ENCODE measurements at regions not wholly inside any gene's neighbourhood (a gene's known extent, or its start where the extent isn't known, plus 50 kb on each side); places are given as distances from the start of the nearest gene placed in this dataset.

GRCh38 chr3:30354972-30355371 lies 251.4 kb upstream of the TGFBR2 start:
- DNase-seq (ENCODE audit: low read depth in 2 of 2): no peak

DNA sequence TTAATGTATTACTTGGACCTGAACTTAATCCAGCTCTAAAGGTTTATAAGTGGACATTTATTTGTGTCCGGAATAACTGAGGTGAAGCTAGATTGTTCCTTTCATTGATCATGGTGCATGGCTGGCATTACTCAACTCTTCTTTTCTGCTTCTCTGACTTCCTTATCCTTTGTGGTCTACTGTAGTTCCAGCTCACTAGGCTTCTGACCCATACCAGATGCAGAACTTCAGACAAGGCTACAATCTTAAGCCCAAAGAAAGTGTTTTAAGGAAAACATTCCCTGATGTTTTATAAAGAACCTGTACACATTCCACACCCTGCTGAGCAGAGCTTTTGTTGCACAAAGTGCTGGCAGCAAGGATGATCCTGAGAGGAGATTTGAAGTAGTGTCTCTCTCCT lies 250.8 kb upstream of the TGFBR2 start:
- no peak for DNase-seq (ENCODE audit: low read depth in 2 of 2)

DNA sequence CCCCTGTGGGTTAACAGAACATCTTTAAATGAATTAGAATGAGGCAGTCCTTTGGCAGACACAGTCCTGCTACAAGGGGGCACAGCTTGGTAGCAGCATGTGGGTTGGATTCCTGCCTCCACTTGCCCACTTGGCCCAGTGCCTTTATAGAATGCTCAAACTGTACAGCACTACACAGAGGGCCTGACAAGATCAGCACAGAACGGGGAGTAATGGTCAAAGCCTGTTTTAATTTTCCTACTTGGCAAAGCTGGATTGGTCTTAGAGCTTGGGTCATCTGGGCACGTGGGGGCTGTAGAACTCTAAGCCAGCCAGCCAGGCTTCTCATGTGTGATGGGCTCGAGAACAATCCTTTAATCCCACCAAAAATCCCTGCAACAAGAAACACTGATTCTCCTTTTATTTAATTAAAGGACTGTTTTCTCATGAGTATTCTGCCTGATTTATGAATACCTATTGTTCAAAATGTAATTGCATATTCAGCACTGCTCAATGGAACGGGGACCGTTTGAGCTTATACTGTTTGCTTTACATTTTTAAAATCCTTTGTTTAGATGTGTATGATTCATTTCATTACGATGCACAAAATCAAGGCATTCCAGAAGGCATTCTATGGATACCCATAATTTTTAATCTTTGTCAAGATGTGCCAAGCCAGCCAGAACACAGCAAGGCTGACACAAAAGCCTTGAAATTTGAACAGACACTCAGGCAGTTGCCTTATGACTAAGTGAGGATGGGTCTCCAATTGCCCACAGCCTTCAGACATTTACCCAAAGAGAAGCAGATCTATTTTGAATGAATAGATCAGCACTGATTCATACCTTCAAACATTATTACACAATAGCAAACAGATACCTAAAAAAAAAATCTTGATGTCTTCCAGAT lies 249.3 kb upstream of the TGFBR2 start:
- DNase-seq (ENCODE audit: low read depth in 2 of 2): no peak

DNA sequence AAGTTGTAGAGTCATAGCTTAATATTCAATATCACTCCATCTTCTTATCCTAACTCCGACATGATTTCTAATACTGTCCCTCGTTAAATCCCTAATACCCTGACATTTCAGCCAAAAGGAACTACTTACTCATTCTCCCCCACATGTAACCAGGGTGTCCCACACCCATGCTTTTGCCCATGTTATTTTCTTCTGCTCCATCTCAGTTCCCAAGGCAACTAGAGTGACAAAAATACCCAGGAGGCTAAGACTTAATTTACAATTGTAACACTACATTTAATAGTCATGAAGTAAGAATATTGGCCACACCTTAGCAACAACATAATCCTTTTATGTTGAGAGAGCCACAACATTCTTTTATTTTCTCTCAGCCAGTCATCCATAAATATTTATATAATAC lies 248.5 kb upstream of the TGFBR2 start:
- no peak for DNase-seq (ENCODE audit: low read depth in 2 of 2)

GRCh38 chr3:30358871-30359270 lies 247.5 kb upstream of the TGFBR2 start:
- no peak for DNase-seq (ENCODE audit: low read depth in 2 of 2)

DNA sequence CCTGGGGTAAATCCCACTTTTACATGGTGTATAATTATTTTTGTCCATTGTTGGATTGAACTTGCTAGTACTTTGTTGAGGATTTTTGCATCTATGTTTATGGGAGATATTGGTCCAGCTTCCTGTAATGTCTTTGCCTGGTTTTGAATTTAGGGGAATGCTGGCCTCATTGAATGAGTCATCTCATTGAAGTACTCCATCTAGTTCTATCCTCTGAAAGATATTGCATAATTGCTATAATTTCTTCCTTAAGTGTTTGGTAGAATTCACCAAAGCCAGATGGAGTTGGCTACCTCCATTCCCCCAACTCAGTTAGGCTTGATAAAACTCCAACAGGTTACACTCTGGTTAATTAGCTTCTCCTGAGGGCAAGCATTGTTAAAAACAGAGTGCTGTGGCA lies 237.4 kb upstream of the TGFBR2 start:
- DNase-seq (ENCODE audit: low read depth in 2 of 2): no peak

DNA sequence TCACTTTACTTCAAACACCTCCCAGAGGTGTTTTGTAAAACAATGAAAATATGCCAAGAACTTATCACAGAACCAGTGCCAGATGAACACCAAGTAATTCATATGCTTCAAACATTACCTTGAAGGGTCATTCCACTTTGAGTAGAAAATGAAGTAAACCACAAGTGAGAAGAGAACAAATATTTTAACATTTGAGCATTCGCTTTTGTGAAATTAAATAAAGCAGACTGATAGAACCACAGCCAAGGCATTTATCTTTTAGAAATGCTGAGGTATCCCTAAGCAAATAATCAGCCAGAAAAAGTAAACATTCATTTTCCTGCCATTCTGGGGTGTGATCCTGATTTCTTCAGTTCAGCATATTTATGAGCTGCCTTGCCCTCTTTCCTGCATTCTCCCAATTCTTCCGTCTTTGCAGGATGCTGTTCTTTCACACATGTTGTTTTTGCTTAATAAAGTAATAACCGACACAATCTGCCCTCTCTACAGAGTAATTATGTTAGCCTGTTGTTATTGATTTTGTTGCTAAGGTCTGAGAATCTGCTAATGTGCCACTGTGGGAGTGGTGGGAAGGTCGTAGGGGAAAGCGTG lies 235.6 kb upstream of the TGFBR2 start:
- DNase-seq (ENCODE audit: low read depth in 2 of 2): no peak

- no peak for DNase-seq (ENCODE audit: low read depth in 2 of 2)
Measured at GRCh38 chr3:30372837-30373236, 233.6 kb upstream of the TGFBR2 start.

DNA sequence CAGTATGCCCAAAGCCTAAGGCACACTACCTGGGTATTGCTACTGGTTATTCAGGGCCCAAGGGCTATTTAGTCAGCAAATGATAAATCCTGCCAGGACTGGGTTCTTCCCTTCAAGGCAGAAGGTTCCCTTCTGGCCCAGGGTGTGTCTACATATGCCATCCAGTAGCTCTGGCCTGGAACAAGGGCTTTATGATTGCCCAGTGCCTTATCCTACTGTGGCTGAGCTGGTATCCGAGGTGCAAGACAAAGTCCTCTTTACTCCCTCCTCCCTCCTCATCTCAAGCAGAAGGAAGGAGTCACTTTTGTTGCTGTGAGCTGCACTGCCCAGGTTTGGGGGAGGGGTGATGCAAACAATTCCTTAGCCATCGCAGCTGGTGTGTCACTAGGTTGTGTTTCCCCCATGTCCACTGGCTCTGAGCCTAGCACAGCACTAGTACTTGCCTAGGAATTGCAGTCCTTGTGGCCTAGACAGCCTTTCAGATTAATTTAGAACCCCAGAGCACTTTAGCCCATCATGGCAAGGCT lies 221.8 kb upstream of the TGFBR2 start:
- no peak for DNase-seq (ENCODE audit: low read depth in 2 of 2)

DNA sequence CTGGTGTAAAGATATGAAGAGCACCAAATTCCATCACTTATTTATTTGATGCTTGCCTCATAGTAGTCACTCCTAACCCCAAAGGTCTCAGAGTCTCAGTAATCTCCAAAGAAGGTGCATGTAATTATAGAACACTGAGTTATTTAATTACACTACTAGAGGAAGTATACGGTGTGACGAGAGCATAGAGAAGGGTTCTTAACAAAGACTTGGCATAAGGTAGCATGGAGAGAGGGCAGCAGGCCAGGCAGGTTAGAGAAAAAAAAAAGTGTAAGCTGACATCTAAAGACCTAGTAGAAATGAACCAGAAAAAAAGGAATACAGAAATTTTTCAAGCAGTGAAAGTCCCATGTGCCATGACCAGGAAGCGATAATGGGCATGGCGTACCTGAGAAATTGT lies 213.3 kb upstream of the TGFBR2 start:
- DNase-seq (ENCODE audit: low read depth in 2 of 2): no peak

GRCh38 chr3:30397030-30397429 lies 209.4 kb upstream of the TGFBR2 start:
- no peak for DNase-seq (ENCODE audit: low read depth in 2 of 2)

- no peak for DNase-seq (ENCODE audit: low read depth in 2 of 2)
Measured at GRCh38 chr3:30399394-30400181, 206.8 kb upstream of the TGFBR2 start.

DNA sequence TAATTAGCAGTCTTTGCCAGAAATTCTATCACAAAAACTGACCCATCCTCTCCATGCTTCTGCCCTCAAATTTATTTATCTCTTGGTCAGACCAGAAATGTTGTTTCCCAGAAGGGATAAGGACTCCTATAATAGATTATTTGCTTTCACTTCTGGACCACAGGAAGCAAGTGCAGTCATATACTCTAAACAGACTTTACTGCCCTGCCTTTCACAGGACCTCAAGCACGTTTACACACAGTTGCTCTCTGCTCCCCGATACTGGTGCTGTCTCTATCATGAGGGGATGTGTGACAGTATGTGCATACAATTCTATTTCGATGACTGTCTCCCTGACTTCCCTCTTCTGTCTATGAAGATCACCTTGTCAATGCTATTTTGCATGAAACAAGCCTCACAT lies 205.5 kb upstream of the TGFBR2 start:
- no peak for DNase-seq (ENCODE audit: low read depth in 2 of 2)

DNA sequence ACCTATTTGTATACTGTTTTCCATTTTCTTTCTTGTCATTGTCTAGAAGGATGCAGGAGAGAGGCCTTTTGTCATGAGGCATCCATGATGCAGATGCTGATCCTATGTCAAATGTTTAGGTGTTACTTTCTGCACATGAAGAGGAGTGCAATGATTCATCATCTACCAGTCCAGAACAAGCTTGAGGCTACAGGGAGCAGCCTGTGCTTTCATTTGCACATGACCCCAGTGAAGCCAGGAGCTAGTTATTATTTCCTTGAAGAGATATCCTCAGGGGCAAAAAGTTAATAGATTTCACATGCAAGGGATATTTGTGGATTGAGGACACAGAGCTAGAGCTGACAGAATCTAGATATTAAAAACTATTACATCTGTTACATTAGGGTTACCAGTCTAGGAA lies 204.4 kb upstream of the TGFBR2 start:
- no peak for DNase-seq (ENCODE audit: low read depth in 2 of 2)

- no peak for DNase-seq (ENCODE audit: low read depth in 2 of 2)
Measured at GRCh38 chr3:30407651-30408050, 198.8 kb upstream of the TGFBR2 start.

GRCh38 chr3:30408105-30408557 lies 198.3 kb upstream of the TGFBR2 start:
- no peak for DNase-seq (ENCODE audit: low read depth in 2 of 2)

GRCh38 chr3:30418443-30418842 lies 188.0 kb upstream of the TGFBR2 start:
- no peak for DNase-seq (ENCODE audit: low read depth in 2 of 2)

DNA sequence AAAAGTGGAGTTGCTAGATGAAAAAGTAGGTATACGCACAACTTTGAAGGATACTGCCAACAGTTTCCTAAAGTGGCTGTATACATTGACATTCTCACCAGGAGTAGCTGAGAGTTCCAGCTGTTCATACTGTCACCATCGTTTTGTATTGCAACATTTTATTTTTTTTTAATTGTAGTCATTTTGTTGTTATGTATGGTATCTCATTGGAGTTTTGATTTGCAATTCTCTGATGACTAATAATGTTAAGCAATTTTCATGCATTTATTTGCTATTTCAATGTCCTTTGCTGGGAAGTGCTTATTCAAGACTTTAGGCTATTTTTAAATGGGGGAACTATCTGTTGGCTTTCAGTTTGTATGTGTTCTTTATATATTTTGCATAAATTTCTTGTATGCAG lies 185.1 kb upstream of the TGFBR2 start:
- no peak for DNase-seq (ENCODE audit: low read depth in 2 of 2)

DNA sequence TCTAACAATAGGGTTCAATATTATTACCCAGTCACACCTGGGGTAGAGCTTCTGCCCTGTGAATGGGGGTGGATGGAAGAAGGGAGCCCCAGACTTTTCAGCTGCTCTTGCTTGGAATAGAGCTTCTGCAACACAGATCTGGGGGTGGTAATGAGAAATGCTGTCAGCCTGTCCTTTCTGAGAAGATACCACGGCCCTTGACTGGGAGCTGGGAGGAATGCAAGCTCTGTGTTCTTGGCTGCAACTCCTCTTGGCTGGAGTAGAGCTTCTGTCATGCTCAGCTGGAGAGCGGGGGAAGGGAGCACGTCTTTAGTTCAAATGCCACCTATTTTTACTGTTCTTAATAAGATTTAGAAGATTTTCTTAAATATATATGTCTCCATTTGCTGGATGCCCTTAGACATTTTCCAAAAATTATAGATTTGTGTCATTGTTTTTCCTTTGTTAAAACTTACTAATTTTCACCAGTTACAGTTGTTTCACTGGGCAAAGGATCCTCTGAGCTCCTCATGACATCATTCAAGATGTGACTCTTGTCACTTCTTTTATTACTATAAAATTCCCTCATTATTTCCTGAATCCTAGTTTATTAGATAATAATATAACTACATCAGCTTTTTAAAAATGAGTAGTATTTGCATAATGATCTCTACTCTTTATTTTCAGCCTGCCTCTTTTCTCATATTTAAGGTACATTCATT lies 180.0 kb upstream of the TGFBR2 start:
- DNase-seq (ENCODE audit: low read depth in 2 of 2): no peak

DNA sequence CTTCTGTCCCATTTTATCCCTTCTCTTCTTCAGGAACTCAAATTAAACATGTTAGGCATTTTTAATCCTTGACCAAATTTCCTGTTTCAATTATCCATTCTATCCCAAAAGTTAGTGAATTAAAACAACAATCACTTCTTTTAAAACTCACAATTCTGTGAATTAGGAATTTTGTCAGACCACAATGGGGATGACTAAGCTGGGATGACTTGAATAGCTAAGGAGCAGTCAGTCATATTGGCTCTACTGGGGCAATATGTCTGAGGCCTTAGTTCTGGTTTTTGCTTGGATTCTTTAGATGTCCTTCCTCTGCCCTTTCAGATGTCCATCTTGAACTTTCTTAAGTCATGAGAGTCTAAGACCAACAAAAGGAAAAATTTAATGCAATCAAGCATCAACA lies 178.2 kb upstream of the TGFBR2 start:
- no peak for DNase-seq (ENCODE audit: low read depth in 2 of 2)

DNA sequence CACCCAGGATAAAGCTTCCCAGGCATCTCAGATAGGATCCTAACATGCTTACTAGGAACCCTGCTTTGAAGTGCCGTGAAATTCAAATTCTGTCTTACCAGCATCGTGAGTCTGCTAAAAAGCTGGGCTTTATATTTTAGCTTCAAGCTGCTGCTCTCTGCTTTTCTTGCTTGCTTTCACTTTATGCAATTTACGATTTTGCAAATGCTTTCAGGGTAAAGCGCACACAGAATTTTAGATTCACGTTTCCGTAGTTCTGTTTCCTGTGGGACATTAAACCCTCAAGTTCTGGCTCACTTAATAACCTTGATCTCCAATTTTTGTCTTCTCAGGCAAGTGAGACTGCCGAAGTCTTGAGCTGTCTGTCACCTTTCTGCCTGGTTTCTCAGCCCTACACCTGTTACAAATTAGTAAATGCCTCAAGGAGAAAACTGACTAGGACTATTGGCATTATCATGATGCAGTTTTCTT lies 170.5 kb upstream of the TGFBR2 start:
- no peak for DNase-seq (ENCODE audit: low read depth in 2 of 2)

GRCh38 chr3:30437171-30437601 lies 169.2 kb upstream of the TGFBR2 start:
- no peak for DNase-seq (ENCODE audit: low read depth in 2 of 2)
